HEK293 (cell line): ENCODE measurements at regions not wholly inside any gene's neighbourhood (a gene's known extent, or its start where the extent isn't known, plus 50 kb on each side); places are given as distances from the start of the nearest gene placed in this dataset.
"Not testable (repeated sequence)": the region's sequence is repeated elsewhere in the genome, so short reads cannot be mapped to it uniquely, and the experiment has no call there.

Experiments used
- CTCF ChIA-PET: fragments of 350-600 bp; formaldehyde crosslinking; extraction: SDS; loops from one replicate; lab custom pipeline; 2021; ENCODE audit warnings: antibody characterized with exemption; lab: Yijun Ruan, JAX
- POLR2A ChIA-PET: fragments of 300-600 bp; formaldehyde crosslinking; extraction: SDS; loops from one replicate; lab custom pipeline; 2020; ENCODE audit warnings: antibody characterized with exemption, inconsistent platforms; lab: Yijun Ruan, JAX
- H3K27ac ChIP-seq: fragments of 200-500 bp; sonication (Bioruptor generic); 2 replicates; pipeline ENCODE4 v1.5.1; 2014; ENCODE audit warnings: low read depth, low read length, control low read depth, inconsistent platforms; ENCODE audit errors: extremely low read depth
- H3K36me3 ChIP-seq, 2 experiments: fragments of 200-500 bp in 1 of 2; sonication (Bioruptor generic) in 1 of 2; 1 replicate in 1 of 2; 2 replicates in 1 of 2; pipeline ENCODE4 v1.5.1; 2014 to 2017; ENCODE audit warnings: inconsistent platforms in 2 of 2, low read length in 2 of 2; ENCODE audit not compliant: control insufficient read depth in 2 of 2, insufficient read depth in 1 of 2
- H3K4me1 ChIP-seq: fragments of 200-500 bp; sonication (Bioruptor generic); 2 replicates; pipeline ENCODE4 v1.5.1; 2014; ENCODE audit warnings: mild to moderate bottlenecking, low read length, inconsistent platforms; ENCODE audit not compliant: control insufficient read depth, insufficient read depth
- H3K4me3 ChIP-seq: 2 replicates; pipeline ENCODE4 v1.5.1; 2011; ENCODE audit warnings: low read depth, mild to moderate bottlenecking, control low read depth, low read length, moderate library complexity
- H3K9me3 ChIP-seq: fragments of 200-500 bp; sonication (Bioruptor generic); 2 replicates; pipeline ENCODE4 v1.5.1; 2014; ENCODE audit warnings: low read depth, low read length, inconsistent platforms; ENCODE audit not compliant: control insufficient read depth, insufficient read depth
- BCL11B ChIP-seq: fragments of 450-650 bp; formaldehyde crosslinking; IDR thresholded peaks from 2 replicates; pipeline ENCODE4 v1.5.1; 2016; ENCODE audit warnings: low read depth, missing biosample characterization, missing genetic modification characterization
- GLI4 ChIP-seq: fragments of 450-650 bp; formaldehyde crosslinking; IDR thresholded peaks from 2 replicates; pipeline ENCODE4 v1.5.1; 2016; ENCODE audit warnings: missing biosample characterization, missing genetic modification characterization
- PRDM2 ChIP-seq: fragments of 450-650 bp; formaldehyde crosslinking; IDR thresholded peaks from 2 replicates; pipeline ENCODE4 v1.5.1; 2016; ENCODE audit warnings: missing biosample characterization, missing genetic modification characterization, borderline replicate concordance
- SP7 ChIP-seq: fragments of 450-650 bp; formaldehyde crosslinking; IDR thresholded peaks from 2 replicates; pipeline ENCODE4 v1.5.1; 2016; ENCODE audit warnings: missing biosample characterization, missing genetic modification characterization
- ZEB2 ChIP-seq: fragments of 450-650 bp; formaldehyde crosslinking; IDR thresholded peaks from 2 replicates; pipeline ENCODE4 v1.5.1; 2016; ENCODE audit warnings: missing biosample characterization, missing genetic modification characterization
- ZNF121 ChIP-seq: fragments of 450-650 bp; formaldehyde crosslinking; IDR thresholded peaks from 2 replicates; pipeline ENCODE4 v1.5.1; 2016; ENCODE audit warnings: missing biosample characterization, missing genetic modification characterization
- ZNF140 ChIP-seq: fragments of 450-650 bp; formaldehyde crosslinking; IDR thresholded peaks from 2 replicates; pipeline ENCODE4 v1.5.1; 2016; ENCODE audit warnings: missing biosample characterization, missing genetic modification characterization
- ZNF146 ChIP-seq: fragments of 450-650 bp; formaldehyde crosslinking; IDR thresholded peaks from 2 replicates; pipeline ENCODE4 v1.5.1; 2016; ENCODE audit warnings: missing biosample characterization, missing genetic modification characterization
- ZNF157 ChIP-seq: fragments of 450-650 bp; formaldehyde crosslinking; IDR thresholded peaks from 2 replicates; pipeline ENCODE4 v1.5.1; 2016; ENCODE audit warnings: missing biosample characterization, missing genetic modification characterization
- ZNF174 ChIP-seq: fragments of 450-650 bp; formaldehyde crosslinking; IDR thresholded peaks from 2 replicates; pipeline ENCODE4 v1.5.0; 2017; ENCODE audit warnings: missing biosample characterization, mild to moderate bottlenecking, missing genetic modification characterization
- ZNF2 ChIP-seq: fragments of 450-650 bp; formaldehyde crosslinking; IDR thresholded peaks from 2 replicates; pipeline ENCODE4 v1.5.1; 2016; ENCODE audit warnings: missing biosample characterization, missing genetic modification characterization
- ZNF23 ChIP-seq: fragments of 450-650 bp; formaldehyde crosslinking; IDR thresholded peaks from 2 replicates; pipeline ENCODE4 v1.5.1; 2016; ENCODE audit warnings: missing biosample characterization, missing genetic modification characterization, borderline replicate concordance
- ZNF266 ChIP-seq: fragments of 450-650 bp; formaldehyde crosslinking; IDR thresholded peaks from 2 replicates; pipeline ENCODE4 v1.5.1; 2016; ENCODE audit warnings: missing biosample characterization, missing genetic modification characterization, low read depth
- ZNF280C ChIP-seq: fragments of 450-650 bp; formaldehyde crosslinking; IDR thresholded peaks from 2 replicates; pipeline ENCODE4 v1.5.1; 2016; ENCODE audit warnings: missing biosample characterization, missing genetic modification characterization
- ZNF311 ChIP-seq: fragments of 450-650 bp; formaldehyde crosslinking; IDR thresholded peaks from 2 replicates; pipeline ENCODE4 v1.5.1; 2017; ENCODE audit warnings: missing biosample characterization, missing genetic modification characterization, borderline replicate concordance
- ZNF514 ChIP-seq: fragments of 450-650 bp; formaldehyde crosslinking; IDR thresholded peaks from 2 replicates; pipeline ENCODE4 v1.5.1; 2016; ENCODE audit warnings: missing biosample characterization, missing genetic modification characterization
- ZNF701 ChIP-seq: fragments of 450-650 bp; formaldehyde crosslinking; IDR thresholded peaks from 2 replicates; pipeline ENCODE4 v1.5.1; 2016; ENCODE audit warnings: missing biosample characterization, missing genetic modification characterization
- ZNF747 ChIP-seq: fragments of 450-650 bp; formaldehyde crosslinking; IDR thresholded peaks from 2 replicates; pipeline ENCODE4 v1.5.1; 2016; ENCODE audit warnings: missing biosample characterization, missing genetic modification characterization
- ZNF792 ChIP-seq: fragments of 450-650 bp; formaldehyde crosslinking; IDR thresholded peaks from 2 replicates; pipeline ENCODE4 v1.5.1; 2016; ENCODE audit warnings: missing biosample characterization, missing genetic modification characterization
- TF ChIP-seq, protein P1 (sequence below): fragments of 450-650 bp; formaldehyde crosslinking; IDR thresholded peaks from 2 replicates; pipeline ENCODE4 v1.5.1; 2017; ENCODE audit warnings: missing biosample characterization, missing genetic modification characterization
- TF ChIP-seq, protein P2 (sequence below): fragments of 450-650 bp; formaldehyde crosslinking; IDR thresholded peaks from 2 replicates; pipeline ENCODE4 v1.5.0; 2017; ENCODE audit warnings: missing biosample characterization, missing genetic modification characterization, borderline replicate concordance

DNA sequence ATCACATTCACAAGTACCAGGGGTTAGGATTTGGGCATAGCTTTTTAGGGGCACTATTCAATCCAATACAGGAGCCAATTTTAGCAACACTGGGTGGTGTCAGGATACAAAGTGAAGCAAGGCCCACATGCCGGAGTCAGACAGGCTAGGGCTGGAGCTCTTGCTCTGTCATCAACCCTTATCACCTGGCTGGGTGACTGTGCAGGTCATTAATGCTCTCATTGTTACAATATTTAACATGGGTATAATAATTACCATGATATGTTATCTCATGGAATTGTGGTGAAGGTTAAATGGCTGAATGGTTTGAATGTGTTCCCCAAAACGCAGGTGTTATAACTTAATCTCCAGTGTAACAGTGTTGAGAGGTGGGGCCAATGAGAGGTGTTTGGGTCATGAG lies 143.3 kb upstream of the THY1 start (continued):
- TF ChIP-seq ZNF701 (tag by site-specific recombination): no peak
- no peak for TF ChIP-seq ZNF2 (tag by site-specific recombination)
- TF ChIP-seq ZNF23: no peak
- TF ChIP-seq BCL11B (tag by site-specific recombination): no peak
- no peak for TF ChIP-seq ZEB2 (tag by site-specific recombination)
- no peak for TF ChIP-seq PRDM2 (tag by site-specific recombination)

GRCh38 chr11:119565693-119566092 lies 142.7 kb upstream of the THY1 start:
- POLR2A ChIA-PET, H3K4me3 ChIP-seq, H3K4me1 ChIP-seq, H3K9me3 ChIP-seq, H3K27ac ChIP-seq: not testable (repeated sequence)
- TF ChIP-seq ZNF146 (tag by site-specific recombination): peak; percentile 75; the same call in 1 of the 2 replicates
- TF ChIP-seq, all 188 proteins: peak for 1; not testable (repeated sequence) for 187
- not testable (repeated sequence) for H3K36me3 ChIP-seq
- CTCF ChIA-PET: interaction anchor here (0.6 to 2.4 kb wide), 4 partner anchors 18 to 226 kb away, joined by 3 to 9 read pairs (median 4); no protein-coding TSS in a partner anchor

- TF ChIP-seq ZNF266 (tag by site-specific recombination): no peak
- no peak for TF ChIP-seq BCL11B (tag by site-specific recombination)
- TF ChIP-seq ZNF121 (tag by site-specific recombination): no peak
- no peak for TF ChIP-seq ZNF701 (tag by site-specific recombination)
- TF ChIP-seq ZNF280C: no peak
- no peak for TF ChIP-seq ZNF174 (tag by site-specific recombination)
- no peak for TF ChIP-seq SP7
- TF ChIP-seq ZNF140 (tag by site-specific recombination): no peak
- TF ChIP-seq ZNF157 (tag by site-specific recombination): no peak
- TF ChIP-seq, protein P1, sequence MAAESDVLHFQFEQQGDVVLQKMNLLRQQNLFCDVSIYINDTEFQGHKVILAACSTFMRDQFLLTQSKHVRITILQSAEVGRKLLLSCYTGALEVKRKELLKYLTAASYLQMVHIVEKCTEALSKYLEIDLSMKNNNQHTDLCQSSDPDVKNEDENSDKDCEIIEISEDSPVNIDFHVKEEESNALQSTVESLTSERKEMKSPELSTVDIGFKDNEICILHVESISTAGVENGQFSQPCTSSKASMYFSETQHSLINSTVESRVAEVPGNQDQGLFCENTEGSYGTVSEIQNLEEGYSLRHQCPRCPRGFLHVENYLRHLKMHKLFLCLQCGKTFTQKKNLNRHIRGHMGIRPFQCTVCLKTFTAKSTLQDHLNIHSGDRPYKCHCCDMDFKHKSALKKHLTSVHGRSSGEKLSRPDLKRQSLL (tag by site-specific recombination): no peak
- TF ChIP-seq ZNF747 (tag by site-specific recombination): no peak
- no peak for TF ChIP-seq ZNF514 (tag by site-specific recombination)
- no peak for TF ChIP-seq ZNF792 (tag by site-specific recombination)
- no peak for TF ChIP-seq GLI4 (tag by site-specific recombination)
- no peak for TF ChIP-seq ZNF311 (tag by site-specific recombination)
- TF ChIP-seq, protein P2, sequence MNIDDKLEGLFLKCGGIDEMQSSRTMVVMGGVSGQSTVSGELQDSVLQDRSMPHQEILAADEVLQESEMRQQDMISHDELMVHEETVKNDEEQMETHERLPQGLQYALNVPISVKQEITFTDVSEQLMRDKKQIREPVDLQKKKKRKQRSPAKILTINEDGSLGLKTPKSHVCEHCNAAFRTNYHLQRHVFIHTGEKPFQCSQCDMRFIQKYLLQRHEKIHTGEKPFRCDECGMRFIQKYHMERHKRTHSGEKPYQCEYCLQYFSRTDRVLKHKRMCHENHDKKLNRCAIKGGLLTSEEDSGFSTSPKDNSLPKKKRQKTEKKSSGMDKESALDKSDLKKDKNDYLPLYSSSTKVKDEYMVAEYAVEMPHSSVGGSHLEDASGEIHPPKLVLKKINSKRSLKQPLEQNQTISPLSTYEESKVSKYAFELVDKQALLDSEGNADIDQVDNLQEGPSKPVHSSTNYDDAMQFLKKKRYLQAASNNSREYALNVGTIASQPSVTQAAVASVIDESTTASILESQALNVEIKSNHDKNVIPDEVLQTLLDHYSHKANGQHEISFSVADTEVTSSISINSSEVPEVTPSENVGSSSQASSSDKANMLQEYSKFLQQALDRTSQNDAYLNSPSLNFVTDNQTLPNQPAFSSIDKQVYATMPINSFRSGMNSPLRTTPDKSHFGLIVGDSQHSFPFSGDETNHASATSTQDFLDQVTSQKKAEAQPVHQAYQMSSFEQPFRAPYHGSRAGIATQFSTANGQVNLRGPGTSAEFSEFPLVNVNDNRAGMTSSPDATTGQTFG (tag by site-specific recombination): no peak
- Histone ChIP-seq H3K4me1 (no peaks in the 10 kb centered on the region), H3K36me3 (no peaks in the 10 kb centered on the region), H3K4me3 (no peak overlapping the region), H3K27ac (no peak overlapping the region), H3K9me3 (no peaks in the 10 kb centered on the region)
- ChIA-PET CTCF (interaction anchor here (3.3 kb wide), 1 partner anchor 27 kb away, joined by 23 read pairs; no protein-coding TSS in a partner anchor), POLR2A (no interaction called here)
These were observed 138.0 kb upstream of the THY1 start for GRCh38 chr11:119560961-119561360.
